ENCODE measurements at regions not wholly inside any gene's neighbourhood (a gene's known extent, or its start where the extent isn't known, plus 50 kb on each side); places are given as distances from the start of the nearest gene placed in this dataset.
"Not testable (repeated sequence)": the region's sequence is repeated elsewhere in the genome, so short reads cannot be mapped to it uniquely, and the experiment has no call there.

GRCh38 chr1:148285946-148286345, 133.9 kb upstream of the NBPF11 start:
- not testable (repeated sequence) for TF ChIP-seq POLR2AphosphoS5 (IDR thresholded peaks at IDR 0.05; ENCODE audit: low read depth, low read length); CTCF (IDR thresholded peaks at IDR 0.05); REST (IDR thresholded peaks at IDR 0.05; ENCODE audit: insufficient read depth in 1 of 2, low read depth in 2 of 2, low read length in 1 of 2); TCF7L2 (IDR thresholded peaks at IDR 0.05; ENCODE audit: low read depth, low read length)
